ENCODE measurements at regions not wholly inside any gene's neighbourhood (a gene's known extent, or its start where the extent isn't known, plus 50 kb on each side); places are given as distances from the start of the nearest gene placed in this dataset.
A peak's percentile ranks its signal among the peaks of the same experiment; 100 is the strongest.

DNA sequence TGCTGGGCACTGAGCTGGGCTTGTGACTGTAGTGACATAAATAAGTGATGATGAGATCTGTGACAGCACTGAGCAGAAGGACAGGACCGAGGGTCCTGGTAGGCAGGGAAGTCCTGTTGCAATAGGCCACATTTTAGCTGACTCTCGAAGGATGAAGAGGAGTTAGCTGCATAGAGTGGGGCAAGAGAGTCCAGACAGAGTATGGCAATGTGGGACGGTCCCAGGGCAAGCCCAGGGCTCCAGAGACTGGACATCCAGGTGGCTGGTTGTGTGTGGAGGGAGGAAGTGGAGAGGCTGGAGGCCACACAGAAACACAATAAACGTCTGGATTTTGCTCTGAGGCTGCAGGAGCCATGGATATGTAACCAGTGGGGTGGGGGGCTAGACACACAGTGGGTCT, 64.5 kb upstream of the ZNF423 start:
- no peak overlapping the region for H3K27ac ChIP-seq (replicated peaks)
- peaks cover 2% of the 10 kb centered on the region for H3K27me3 ChIP-seq (ENCODE audit: insufficient read depth, poor library complexity, severe bottlenecking)
- TF ChIP-seq, protein P1, sequence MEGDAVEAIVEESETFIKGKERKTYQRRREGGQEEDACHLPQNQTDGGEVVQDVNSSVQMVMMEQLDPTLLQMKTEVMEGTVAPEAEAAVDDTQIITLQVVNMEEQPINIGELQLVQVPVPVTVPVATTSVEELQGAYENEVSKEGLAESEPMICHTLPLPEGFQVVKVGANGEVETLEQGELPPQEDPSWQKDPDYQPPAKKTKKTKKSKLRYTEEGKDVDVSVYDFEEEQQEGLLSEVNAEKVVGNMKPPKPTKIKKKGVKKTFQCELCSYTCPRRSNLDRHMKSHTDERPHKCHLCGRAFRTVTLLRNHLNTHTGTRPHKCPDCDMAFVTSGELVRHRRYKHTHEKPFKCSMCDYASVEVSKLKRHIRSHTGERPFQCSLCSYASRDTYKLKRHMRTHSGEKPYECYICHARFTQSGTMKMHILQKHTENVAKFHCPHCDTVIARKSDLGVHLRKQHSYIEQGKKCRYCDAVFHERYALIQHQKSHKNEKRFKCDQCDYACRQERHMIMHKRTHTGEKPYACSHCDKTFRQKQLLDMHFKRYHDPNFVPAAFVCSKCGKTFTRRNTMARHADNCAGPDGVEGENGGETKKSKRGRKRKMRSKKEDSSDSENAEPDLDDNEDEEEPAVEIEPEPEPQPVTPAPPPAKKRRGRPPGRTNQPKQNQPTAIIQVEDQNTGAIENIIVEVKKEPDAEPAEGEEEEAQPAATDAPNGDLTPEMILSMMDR (IDR thresholded peaks at IDR 0.05; ENCODE audit: insufficient read depth, low read length): no peak
- TF ChIP-seq GABPA (IDR thresholded peaks at IDR 0.05; ENCODE audit: low read depth): no peak
- no peak for TF ChIP-seq POLR2AphosphoS5 (IDR thresholded peaks at IDR 0.05; ENCODE audit: low read depth)
- no peak for TF ChIP-seq SPI1 (IDR thresholded peaks at IDR 0.05; ENCODE audit: borderline replicate concordance, low read depth)
- TF ChIP-seq, protein P2, sequence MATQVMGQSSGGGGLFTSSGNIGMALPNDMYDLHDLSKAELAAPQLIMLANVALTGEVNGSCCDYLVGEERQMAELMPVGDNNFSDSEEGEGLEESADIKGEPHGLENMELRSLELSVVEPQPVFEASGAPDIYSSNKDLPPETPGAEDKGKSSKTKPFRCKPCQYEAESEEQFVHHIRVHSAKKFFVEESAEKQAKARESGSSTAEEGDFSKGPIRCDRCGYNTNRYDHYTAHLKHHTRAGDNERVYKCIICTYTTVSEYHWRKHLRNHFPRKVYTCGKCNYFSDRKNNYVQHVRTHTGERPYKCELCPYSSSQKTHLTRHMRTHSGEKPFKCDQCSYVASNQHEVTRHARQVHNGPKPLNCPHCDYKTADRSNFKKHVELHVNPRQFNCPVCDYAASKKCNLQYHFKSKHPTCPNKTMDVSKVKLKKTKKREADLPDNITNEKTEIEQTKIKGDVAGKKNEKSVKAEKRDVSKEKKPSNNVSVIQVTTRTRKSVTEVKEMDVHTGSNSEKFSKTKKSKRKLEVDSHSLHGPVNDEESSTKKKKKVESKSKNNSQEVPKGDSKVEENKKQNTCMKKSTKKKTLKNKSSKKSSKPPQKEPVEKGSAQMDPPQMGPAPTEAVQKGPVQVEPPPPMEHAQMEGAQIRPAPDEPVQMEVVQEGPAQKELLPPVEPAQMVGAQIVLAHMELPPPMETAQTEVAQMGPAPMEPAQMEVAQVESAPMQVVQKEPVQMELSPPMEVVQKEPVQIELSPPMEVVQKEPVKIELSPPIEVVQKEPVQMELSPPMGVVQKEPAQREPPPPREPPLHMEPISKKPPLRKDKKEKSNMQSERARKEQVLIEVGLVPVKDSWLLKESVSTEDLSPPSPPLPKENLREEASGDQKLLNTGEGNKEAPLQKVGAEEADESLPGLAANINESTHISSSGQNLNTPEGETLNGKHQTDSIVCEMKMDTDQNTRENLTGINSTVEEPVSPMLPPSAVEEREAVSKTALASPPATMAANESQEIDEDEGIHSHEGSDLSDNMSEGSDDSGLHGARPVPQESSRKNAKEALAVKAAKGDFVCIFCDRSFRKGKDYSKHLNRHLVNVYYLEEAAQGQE (IDR thresholded peaks at IDR 0.05; ENCODE audit: insufficient replicate concordance, low read depth): no peak
- no peak for DNase-seq (ENCODE audit: low read depth in 1 of 2, low spot score in 1 of 2)
- no peak overlapping the region for H3K4me3 ChIP-seq (replicated peaks; ENCODE audit: insufficient read depth, low read length)

DNA sequence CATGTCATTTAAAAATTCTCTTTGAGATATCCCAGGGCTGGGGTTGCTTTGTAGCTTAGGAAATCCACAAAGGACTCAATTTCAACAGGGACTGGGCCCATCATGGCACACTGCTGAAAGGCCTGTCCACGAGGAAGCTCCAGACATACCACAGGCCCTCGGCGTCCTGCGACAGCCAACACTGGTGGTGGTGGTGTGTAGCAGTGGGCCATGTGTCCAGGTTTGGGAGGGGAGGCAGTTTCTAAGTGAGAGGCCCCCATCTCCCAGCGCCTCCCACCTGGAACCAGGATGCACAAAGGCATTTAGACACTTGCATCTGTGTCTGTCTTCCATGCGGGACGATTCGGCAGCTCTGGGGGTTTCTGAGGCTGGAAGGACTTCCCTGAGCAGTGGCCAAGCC, 65.2 kb upstream of the ZNF423 start:
- Histone ChIP-seq H3K4me3 (replicated peaks; ENCODE audit: insufficient read depth, low read length) (no peak overlapping the region), H3K27ac (replicated peaks) (no peak overlapping the region), H3K27me3 (ENCODE audit: insufficient read depth, poor library complexity, severe bottlenecking) (peaks cover 2% of the 10 kb centered on the region)
- TF ChIP-seq SPI1 (IDR thresholded peaks at IDR 0.05; ENCODE audit: borderline replicate concordance, low read depth) (no peak), GABPA (IDR thresholded peaks at IDR 0.05; ENCODE audit: low read depth) (no peak), POLR2AphosphoS5 (IDR thresholded peaks at IDR 0.05; ENCODE audit: low read depth) (no peak)
- TF ChIP-seq, protein P1 (IDR thresholded peaks at IDR 0.05; ENCODE audit: insufficient read depth, low read length): no peak
- TF ChIP-seq, protein P2 (IDR thresholded peaks at IDR 0.05; ENCODE audit: insufficient replicate concordance, low read depth): no peak
- DNase-seq (ENCODE audit: low read depth in 1 of 2, low spot score in 1 of 2): no peak

DNA sequence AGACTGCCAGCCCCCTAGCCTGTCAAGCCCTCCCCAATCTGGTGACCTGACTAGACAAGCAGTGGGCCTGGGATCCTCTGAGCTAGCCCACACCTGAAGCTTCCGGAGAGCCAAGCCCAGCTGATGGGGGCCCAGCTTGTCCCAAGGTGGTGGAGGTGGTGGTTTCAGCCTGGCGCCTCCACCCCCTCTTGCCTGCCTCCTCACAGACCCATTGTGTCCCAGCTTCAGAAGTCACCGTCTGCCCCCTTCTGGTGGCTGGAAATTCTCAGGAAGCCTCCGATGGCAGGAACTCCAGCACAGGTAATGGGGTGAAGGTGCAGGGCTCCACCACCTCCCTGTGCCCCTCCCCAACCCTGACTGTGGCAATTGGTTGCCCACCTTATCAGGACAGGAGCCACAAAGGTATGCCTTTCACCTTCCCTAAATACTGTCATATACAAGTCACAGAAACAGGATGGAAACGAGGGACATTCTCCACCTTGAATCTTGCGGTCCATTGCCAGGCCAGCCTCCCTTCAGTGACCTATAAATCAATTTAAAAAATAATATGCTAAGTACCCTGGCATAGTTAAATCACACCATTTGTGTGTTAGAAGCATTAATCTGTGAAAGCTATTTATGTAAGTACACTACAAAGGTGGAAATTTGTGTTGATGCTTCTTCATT, 66.0 kb upstream of the ZNF423 start:
- TF ChIP-seq, protein P1 (IDR thresholded peaks at IDR 0.05; ENCODE audit: insufficient read depth, low read length): peak; percentile 38
- TF ChIP-seq SPI1 (IDR thresholded peaks at IDR 0.05; ENCODE audit: borderline replicate concordance, low read depth): no peak
- no peak for TF ChIP-seq POLR2AphosphoS5 (IDR thresholded peaks at IDR 0.05; ENCODE audit: low read depth)
- TF ChIP-seq GABPA (IDR thresholded peaks at IDR 0.05; ENCODE audit: low read depth): no peak
- H3K4me3 ChIP-seq (replicated peaks; ENCODE audit: insufficient read depth, low read length): no peak overlapping the region
- peak in 1 of 2 experiments; percentile 36 for DNase-seq (ENCODE audit: low read depth in 1 of 2, low spot score in 1 of 2)

DNA sequence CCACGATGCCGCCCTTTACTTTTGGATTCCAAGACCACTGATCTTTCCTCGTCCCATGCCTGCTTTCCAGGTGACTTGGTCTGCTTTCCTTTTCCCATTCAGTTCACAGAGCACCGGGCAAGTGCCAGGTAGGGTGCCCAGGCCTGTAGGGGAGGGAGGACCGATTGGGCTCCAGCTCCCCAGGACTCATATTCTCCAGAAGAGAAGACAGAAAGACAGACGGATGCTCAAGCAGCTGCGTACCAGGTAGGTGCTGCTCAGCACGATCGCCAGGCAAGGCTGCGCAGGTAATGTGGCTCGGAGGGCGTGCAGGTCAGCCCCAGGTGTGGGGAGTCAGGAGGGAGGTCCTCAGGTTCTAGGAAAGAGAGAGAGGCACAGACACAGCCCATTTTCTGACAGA, 67.5 kb upstream of the ZNF423 start:
- peaks cover 2% of the 10 kb centered on the region for H3K27me3 ChIP-seq (ENCODE audit: insufficient read depth, poor library complexity, severe bottlenecking)
- no peak overlapping the region for H3K27ac ChIP-seq (replicated peaks)
- no peak for TF ChIP-seq GABPA (IDR thresholded peaks at IDR 0.05; ENCODE audit: low read depth)
- TF ChIP-seq, protein P2 (IDR thresholded peaks at IDR 0.05; ENCODE audit: insufficient replicate concordance, low read depth): no peak
- TF ChIP-seq POLR2AphosphoS5 (IDR thresholded peaks at IDR 0.05; ENCODE audit: low read depth): no peak
- no peak for TF ChIP-seq SPI1 (IDR thresholded peaks at IDR 0.05; ENCODE audit: borderline replicate concordance, low read depth)
- TF ChIP-seq, protein P1 (IDR thresholded peaks at IDR 0.05; ENCODE audit: insufficient read depth, low read length): no peak
- no peak for DNase-seq (ENCODE audit: low read depth in 1 of 2, low spot score in 1 of 2)
- no peak overlapping the region for H3K4me3 ChIP-seq (replicated peaks; ENCODE audit: insufficient read depth, low read length)

More for the DNA sequence above, 66.0 kb upstream of the ZNF423 start:
- Histone ChIP-seq H3K27ac (replicated peaks) (no peak overlapping the region), H3K27me3 (ENCODE audit: insufficient read depth, poor library complexity, severe bottlenecking) (peaks cover 2% of the 10 kb centered on the region)
